ENCODE measurements at regions not wholly inside any gene's neighbourhood (a gene's known extent, or its start where the extent isn't known, plus 50 kb on each side); places are given as distances from the start of the nearest gene placed in this dataset.

GRCh38 chrX:40459571-40460158 lies 121.1 kb upstream of the ATP6AP2 start:
- no peak for TF ChIP-seq CTCF (IDR thresholded peaks at IDR 0.05)
- no peak for TF ChIP-seq POLR2A (IDR thresholded peaks at IDR 0.05)

Measured in testis (tissue), 2 donors.